H1 (cell line): ENCODE measurements at regions not wholly inside any gene's neighbourhood (a gene's known extent, or its start where the extent isn't known, plus 50 kb on each side); places are given as distances from the start of the nearest gene placed in this dataset.

Source experiments
- CTCF ChIA-PET: fragments of 300-600 bp; sonication (Branson Sonifier 250); formaldehyde crosslinking; loops from one replicate; lab custom pipeline; 2021; ENCODE audit not compliant: partially characterized antibody; lab: Charles Lee
- POLR2A ChIA-PET: fragments of 300-600 bp; sonication (Branson Sonifier 250); formaldehyde crosslinking; loops from one replicate; lab custom pipeline; 2021; ENCODE audit warnings: inconsistent platforms; ENCODE audit not compliant: partially characterized antibody; lab: Charles Lee
- DNase-seq, 2 experiments: peaks; one replicate each; pipeline versions ENCODE4 v3.0.0 to v3.0.0-alpha.2; 2010 to 2022; ENCODE audit warnings: low spot score in 2 of 2, low read depth in 1 of 2, mixed read lengths in 1 of 2
- FAIRE-seq: peaks from 2 replicates; lab custom pipeline; 2011; peaks lifted over from hg19 to GRCh38; lab: Jason Lieb, UNC
- H2AFZ ChIP-seq: 2 replicates; pipeline ENCODE4 v1.8.1; 2012; ENCODE audit warnings: low read length, inconsistent platforms
- H2AK5ac ChIP-seq: 2 replicates; pipeline ENCODE4 v1.6.1; 2013; ENCODE audit warnings: low read depth, low read length
- H2BK120ac ChIP-seq: replicated peaks from 2 replicates; pipeline ENCODE3; 2013; ENCODE audit warnings: low read depth, low read length, inconsistent platforms
- H2BK12ac ChIP-seq: 2 replicates; pipeline ENCODE4 v1.6.1; 2013; ENCODE audit warnings: low read depth, low read length
- H2BK15ac ChIP-seq: 2 replicates; pipeline ENCODE4 v1.6.1; 2013; ENCODE audit warnings: low read length
- H2BK20ac ChIP-seq: 2 replicates; pipeline ENCODE4 v1.6.1; 2013; ENCODE audit warnings: low read length
- H2BK5ac ChIP-seq: 2 replicates; pipeline ENCODE4 v1.6.1; 2013; ENCODE audit warnings: low read depth, low read length
- H3K14ac ChIP-seq: 2 replicates; pipeline ENCODE4 v1.6.1; 2013; ENCODE audit warnings: inconsistent platforms; ENCODE audit not compliant: insufficient read length
- H3K18ac ChIP-seq: 2 replicates; pipeline ENCODE4 v1.6.1; 2013; ENCODE audit warnings: low read length; ENCODE audit errors: extremely low read depth
- H3K23ac ChIP-seq: 2 replicates; pipeline ENCODE4 v1.6.1; 2013; ENCODE audit warnings: inconsistent platforms; ENCODE audit not compliant: insufficient read length
- H3K23me2 ChIP-seq: 2 replicates; pipeline ENCODE4 v1.6.1; 2013; ENCODE audit warnings: low read depth, low read length
- H3K27ac ChIP-seq: 2 replicates; pipeline ENCODE4 v1.6.1; 2011; ENCODE audit warnings: low read depth, low read length, inconsistent platforms
- H3K27me3 ChIP-seq, 4 experiments: replicated peaks in 1 of 4; 1 replicate in 1 of 4; 2 replicates in 3 of 4; pipeline versions ENCODE4 v1.6.1 to v1.8.1; 2011 to 2013; ENCODE audit warnings: low read length in 3 of 4, mild to moderate bottlenecking in 3 of 4, inconsistent platforms in 2 of 4, mixed read lengths in 2 of 4, moderate library complexity in 1 of 4; ENCODE audit not compliant: control insufficient read depth in 3 of 4, insufficient read depth in 3 of 4; ENCODE audit errors: extremely low read depth in 1 of 4
- H3K36me3 ChIP-seq, 4 experiments: 2 replicates each; pipeline versions ENCODE4 v1.6.1 to v1.8.1; 2011 to 2013; ENCODE audit warnings: mild to moderate bottlenecking in 4 of 4, low read length in 3 of 4, moderate library complexity in 2 of 4, control low read depth in 1 of 4, inconsistent platforms in 1 of 4; ENCODE audit not compliant: insufficient read depth in 4 of 4, control insufficient read depth in 2 of 4
- H3K4ac ChIP-seq: replicated peaks from 2 replicates; pipeline ENCODE3; 2013; ENCODE audit warnings: low read length, low read depth, mixed read lengths, inconsistent platforms; ENCODE audit not compliant: insufficient read length
- H3K4me1 ChIP-seq, 4 experiments: replicated peaks in 1 of 4; 1 replicate in 1 of 4; 2 replicates in 3 of 4; pipeline versions ENCODE4 v1.6.1 to v1.8.1; 2011 to 2013; ENCODE audit warnings: low read length in 3 of 4, inconsistent platforms in 2 of 4, mixed read lengths in 1 of 4; ENCODE audit not compliant: insufficient read depth in 4 of 4, control insufficient read depth in 3 of 4
- H3K4me2 ChIP-seq, 2 experiments: 2 replicates each; pipeline versions ENCODE4 v1.6.1 to v1.8.1; 2011 to 2013; ENCODE audit warnings: low read depth in 2 of 2, low read length in 2 of 2, control low read depth in 1 of 2, inconsistent platforms in 1 of 2, mild to moderate bottlenecking in 1 of 2; ENCODE audit not compliant: insufficient read depth in 1 of 2
- H3K4me3 ChIP-seq, 4 experiments: fragments of 200-600, 300-600 bp in 1 of 4; sonication (generic), shearing (Covaris generic), sonication (Bioruptor Twin) in 1 of 4; 2 replicates each; pipeline versions ENCODE4 v1.5.1 to v1.8.1; 2011 to 2016; ENCODE audit warnings: low read length in 4 of 4, low read depth in 3 of 4, control low read depth in 2 of 4, inconsistent platforms in 2 of 4, mild to moderate bottlenecking in 2 of 4, mixed read lengths in 1 of 4, moderate library complexity in 1 of 4; ENCODE audit not compliant: insufficient read depth in 2 of 4; ENCODE audit errors: extremely low read depth in 1 of 4
- H3K56ac ChIP-seq: replicated peaks from 2 replicates; pipeline ENCODE3; 2013; ENCODE audit warnings: low read depth, mild to moderate bottlenecking, mixed read lengths, low read length, inconsistent platforms; ENCODE audit not compliant: insufficient read length
- H3K79me1 ChIP-seq: 2 replicates; pipeline ENCODE4 v1.6.1; 2013; ENCODE audit warnings: low read depth, low read length, control low read depth
- H3K79me2 ChIP-seq, 2 experiments: 2 replicates each; pipeline versions ENCODE4 v1.6.1 to v1.8.1; 2012 to 2013; ENCODE audit warnings: low read length in 2 of 2, mild to moderate bottlenecking in 2 of 2, inconsistent platforms in 1 of 2; ENCODE audit not compliant: insufficient read depth in 2 of 2, control insufficient read depth in 1 of 2
- H3K9ac ChIP-seq, 4 experiments: replicated peaks in 1 of 4; 1 replicate in 1 of 4; 2 replicates in 3 of 4; pipeline versions ENCODE4 v1.6.1 to v1.8.1; 2011 to 2013; ENCODE audit warnings: low read depth in 3 of 4, low read length in 3 of 4, control low read depth in 2 of 4, mild to moderate bottlenecking in 2 of 4, moderate library complexity in 2 of 4, inconsistent platforms in 1 of 4; ENCODE audit errors: extremely low read depth in 1 of 4
- H3K9me3 ChIP-seq, 2 experiments: 2 replicates each; pipeline versions ENCODE4 v1.6.1 to v1.8.1; 2012 to 2013; ENCODE audit warnings: mild to moderate bottlenecking in 2 of 2, moderate library complexity in 2 of 2, control low read depth in 1 of 2, inconsistent platforms in 1 of 2, low read depth in 1 of 2, low read length in 1 of 2, mixed read lengths in 1 of 2; ENCODE audit not compliant: insufficient read depth in 2 of 2
- H4K20me1 ChIP-seq, 2 experiments: replicated peaks in 1 of 2; 2 replicates each; pipeline versions ENCODE3 to v1.8.1; 2011 to 2013; ENCODE audit warnings: inconsistent platforms in 2 of 2, low read length in 2 of 2, mild to moderate bottlenecking in 1 of 2; ENCODE audit not compliant: insufficient read depth in 2 of 2, control insufficient read depth in 1 of 2
- H4K5ac ChIP-seq: 2 replicates; pipeline ENCODE4 v1.6.1; 2013; ENCODE audit warnings: low read length, low read depth, mixed read lengths, inconsistent platforms; ENCODE audit not compliant: insufficient read length
- H4K8ac ChIP-seq: 2 replicates; pipeline ENCODE4 v1.8.0; 2013; ENCODE audit warnings: mild to moderate bottlenecking, moderate library complexity, low read length, inconsistent platforms; ENCODE audit not compliant: insufficient read depth; ENCODE audit errors: extremely low read depth
- H4K91ac ChIP-seq: replicated peaks from 2 replicates; pipeline ENCODE3; 2013; ENCODE audit warnings: low read length, mixed read lengths, inconsistent platforms; ENCODE audit not compliant: insufficient read length
- ATF3 ChIP-seq: IDR thresholded peaks from 2 replicates; pipeline ENCODE4 v1.6.1; 2011; ENCODE audit warnings: low read depth, mild to moderate bottlenecking, low read length; ENCODE audit not compliant: insufficient read depth
- CHD2 ChIP-seq: IDR thresholded peaks from 2 replicates; pipeline ENCODE4 v1.6.1; 2012; ENCODE audit warnings: low read length, improper control_type of control experiment
- CTBP2 ChIP-seq: IDR thresholded peaks from 2 replicates; pipeline ENCODE4 v1.7.0; 2011; ENCODE audit warnings: borderline replicate concordance, mild to moderate bottlenecking, moderate library complexity, mixed read lengths, low read length; ENCODE audit not compliant: insufficient read depth, insufficient read length
- EGR1 ChIP-seq: IDR thresholded peaks from 2 replicates; pipeline ENCODE4 v1.6.1; 2011; ENCODE audit warnings: low read depth, low read length, borderline replicate concordance
- FOSL1 ChIP-seq: IDR thresholded peaks from 2 replicates; pipeline ENCODE4 v1.6.1; 2011; ENCODE audit warnings: mild to moderate bottlenecking, low read depth, low read length, moderate library complexity; ENCODE audit not compliant: insufficient read depth
- GABPA ChIP-seq: IDR thresholded peaks from 2 replicates; pipeline ENCODE4 v1.6.1; 2011; ENCODE audit warnings: mild to moderate bottlenecking, low read length, moderate library complexity, borderline replicate concordance; ENCODE audit not compliant: insufficient read depth
- JUND ChIP-seq: IDR thresholded peaks from 2 replicates; pipeline ENCODE4 v1.6.1; 2011; ENCODE audit warnings: mild to moderate bottlenecking, improper control_type of control experiment, low read length
- PHF8 ChIP-seq: fragments of 200-600 bp; sonication (generic); conservative IDR thresholded peaks from 2 replicates; pipeline ENCODE4 v1.7.1; 2012; ENCODE audit warnings: low read depth, mild to moderate bottlenecking, inconsistent platforms, low read length, moderate library complexity
- SIN3A ChIP-seq, 2 experiments: IDR thresholded peaks in 1 of 2; conservative IDR thresholded peaks in 1 of 2; 2 replicates each; pipeline ENCODE4 v1.6.1; 2011 to 2012; ENCODE audit warnings: low read length in 2 of 2, improper control_type of control experiment in 1 of 2, low read depth in 1 of 2, mild to moderate bottlenecking in 1 of 2
- SIX5 ChIP-seq: IDR thresholded peaks from 2 replicates; pipeline ENCODE4 v1.6.1; 2011; ENCODE audit warnings: mild to moderate bottlenecking, low read depth, low read length
- SP1 ChIP-seq: IDR thresholded peaks from 2 replicates; pipeline ENCODE4 v1.6.1; 2011; ENCODE audit warnings: low read depth, low read length
- TCF12 ChIP-seq: IDR thresholded peaks from 2 replicates; pipeline ENCODE4 v1.6.1; 2011; ENCODE audit warnings: low read depth, mild to moderate bottlenecking, low read length
- TF ChIP-seq, protein P1 (sequence below): IDR thresholded peaks from 2 replicates; pipeline ENCODE4 v1.6.1; 2012; ENCODE audit warnings: inconsistent platforms

DNA sequence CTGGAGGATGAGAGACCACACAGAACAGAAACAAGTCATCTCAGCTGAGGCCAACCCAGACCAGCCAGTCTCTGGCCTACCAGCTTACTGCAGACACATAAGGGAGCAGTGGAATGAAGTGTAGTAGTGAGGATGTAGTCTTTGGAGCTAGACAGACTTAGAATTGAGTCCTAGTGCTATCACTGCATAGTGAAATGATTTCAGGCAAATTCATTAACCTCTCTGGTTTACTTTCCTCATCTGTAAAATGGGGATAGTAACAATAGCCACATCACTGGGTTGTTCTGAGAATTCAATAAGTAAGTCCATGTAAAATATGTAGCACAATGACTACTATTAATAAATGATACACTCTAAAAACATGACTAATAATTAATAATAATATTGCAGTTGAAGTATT lies 383.8 kb downstream of the DLEU7 start:
- Histone ChIP-seq H3K4ac (no peak overlapping the region), H3K9ac (no peak overlapping the region), H2AFZ (no peak overlapping the region), H3K4me3 (no peak overlapping the region), H4K8ac (no peak overlapping the region), H2BK120ac (no peak overlapping the region), H2BK12ac (no peak overlapping the region), H3K18ac (no peak overlapping the region), H3K23me2 (no peaks in the 10 kb centered on the region), H3K9me3 (no peaks in the 10 kb centered on the region), H3K27me3 (no peaks in the 10 kb centered on the region), H3K27ac (no peak overlapping the region), H3K4me2 (no peak overlapping the region), H3K4me1 (no peaks in the 10 kb centered on the region), H2BK5ac (no peak overlapping the region), H2BK20ac (no peak overlapping the region), H3K23ac (no peak overlapping the region), H2AK5ac (no peak overlapping the region), H4K5ac (no peak overlapping the region), H4K20me1 (no peaks in the 10 kb centered on the region), H2BK15ac (no peak overlapping the region), H3K56ac (no peak overlapping the region), H3K14ac (no peak overlapping the region), H3K36me3 (no peaks in the 10 kb centered on the region), H4K91ac (no peak overlapping the region), H3K79me2 (no peaks in the 10 kb centered on the region), H3K79me1 (no peaks in the 10 kb centered on the region)
- CTCF ChIA-PET: interaction anchor here (1.0 to 1.2 kb wide), 3 partner anchors 153 to 486 kb away, joined by 3 to 5 read pairs (median 3); no protein-coding TSS in a partner anchor
- POLR2A ChIA-PET: no interaction called here
- TF ChIP-seq EGR1 (no peak), SP1 (no peak), TCF12 (no peak), PHF8 (no peak), GABPA (no peak), JUND (no peak), CHD2 (no peak), ATF3 (no peak), CTBP2 (no peak), SIX5 (no peak), SIN3A (conservative IDR thresholded peaks at IDR 0.05 in 1 of 2, IDR thresholded peaks at IDR 0.05 in 1 of 2; ENCODE audit: low read depth in 1 of 2, low read length in 2 of 2) (no peak), FOSL1 (no peak)
- TF ChIP-seq, protein P1, sequence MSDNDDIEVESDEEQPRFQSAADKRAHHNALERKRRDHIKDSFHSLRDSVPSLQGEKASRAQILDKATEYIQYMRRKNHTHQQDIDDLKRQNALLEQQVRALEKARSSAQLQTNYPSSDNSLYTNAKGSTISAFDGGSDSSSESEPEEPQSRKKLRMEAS: no peak
- DNase-seq (no peak), FAIRE-seq (no peak)
